HS-27A (cell line): ENCODE measurements at regions not wholly inside any gene's neighbourhood (a gene's known extent, or its start where the extent isn't known, plus 50 kb on each side); places are given as distances from the start of the nearest gene placed in this dataset.

ENCODE experiments used
- DNase-seq: peaks from one replicate; pipeline ENCODE4 v3.0.0-alpha.2; 2012; ENCODE audit warnings: low read depth, missing footprints

DNA sequence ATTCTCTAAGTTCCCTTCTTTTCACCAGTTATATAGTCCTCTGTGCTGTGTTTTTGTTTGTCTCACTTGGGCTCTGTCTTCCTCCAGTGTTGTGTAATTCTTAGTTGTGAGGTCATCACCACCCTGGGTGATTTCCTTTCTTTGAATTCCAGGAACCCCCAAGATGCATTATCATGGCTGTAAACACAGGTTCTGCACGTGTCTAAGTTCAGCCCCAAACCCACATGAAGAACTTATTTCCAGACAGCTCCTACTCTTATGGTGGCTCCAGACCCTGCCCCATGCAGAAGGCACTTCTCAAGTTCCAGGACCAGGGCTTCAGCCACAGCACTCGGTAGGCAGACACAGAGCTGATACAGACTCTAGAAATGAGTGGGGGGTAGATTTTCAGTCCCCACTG, 560.5 kb downstream of the BCL11B start:
- DNase-seq, result no peak

DNA sequence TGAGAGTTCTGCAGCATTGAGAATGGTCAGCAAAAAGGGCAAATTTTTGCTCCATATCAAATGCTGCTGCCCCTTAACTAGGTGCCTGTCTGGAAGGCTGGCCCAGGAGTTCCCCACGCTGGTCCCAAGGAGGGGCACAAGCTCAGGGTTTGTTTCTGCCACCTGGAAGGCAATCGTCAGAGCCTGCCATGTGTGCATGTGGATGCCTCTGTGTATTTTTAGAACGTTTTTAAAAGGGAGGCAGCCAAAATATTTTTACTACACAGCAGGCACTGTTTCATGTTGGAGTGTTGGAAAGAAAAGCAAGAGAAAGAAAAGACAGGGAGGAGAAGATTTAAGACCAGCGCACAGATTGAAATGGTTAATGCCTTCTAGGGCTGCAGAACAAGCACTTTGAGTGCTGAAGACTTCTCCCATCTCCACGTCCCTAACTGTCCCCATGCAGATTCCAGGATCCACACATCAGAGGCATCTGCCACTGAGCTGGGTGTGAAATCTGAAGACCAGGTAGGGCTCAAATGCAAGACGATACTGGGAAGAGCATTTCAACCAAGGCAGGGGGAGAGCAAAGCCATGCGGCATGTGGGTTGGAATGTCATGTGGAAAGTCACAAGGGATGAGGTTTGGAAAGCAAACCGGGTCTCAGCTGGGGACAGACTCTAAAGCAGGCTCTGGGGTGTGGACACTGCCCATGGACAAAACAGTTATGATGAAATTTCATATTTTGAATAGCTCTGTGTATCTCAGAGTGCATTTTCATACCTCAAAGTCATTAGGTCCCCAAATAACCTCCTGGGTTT, 557.2 kb downstream of the BCL11B start:
- DNase-seq, result no peak

GRCh38 chr14:98716133-98716532, 555.9 kb downstream of the BCL11B start:
- DNase-seq, result no peak

GRCh38 chr14:98721061-98721460, 550.9 kb downstream of the BCL11B start:
- DNase-seq, result no peak

- DNase-seq, result no peak
Observed at GRCh38 chr14:98724734-98725133, 547.3 kb downstream of the BCL11B start.

GRCh38 chr14:98725191-98725590, 546.8 kb downstream of the BCL11B start:
- DNase-seq, result no peak

DNA sequence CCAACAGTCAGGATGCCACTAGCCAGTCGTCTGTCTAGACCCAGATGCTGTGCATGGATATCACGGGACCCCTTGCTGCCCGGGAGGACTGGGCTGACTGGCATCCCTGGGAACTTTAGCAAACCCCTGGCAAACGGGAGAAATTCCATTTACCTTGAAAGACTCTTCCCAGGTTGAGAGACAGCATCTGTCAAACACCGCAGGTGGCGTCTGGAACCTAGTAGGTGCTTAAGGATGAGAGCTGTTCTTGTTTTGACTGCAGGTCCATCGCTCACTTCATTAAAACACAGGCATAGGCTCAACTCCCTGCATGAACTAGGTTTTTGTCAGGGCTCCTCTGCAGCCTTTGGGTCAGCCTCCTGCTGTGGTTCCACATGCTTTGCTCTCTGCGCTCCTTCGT, 546.3 kb downstream of the BCL11B start:
- DNase-seq, result no peak

GRCh38 chr14:98726585-98727405, 545.2 kb downstream of the BCL11B start:
- no peak for DNase-seq

DNA sequence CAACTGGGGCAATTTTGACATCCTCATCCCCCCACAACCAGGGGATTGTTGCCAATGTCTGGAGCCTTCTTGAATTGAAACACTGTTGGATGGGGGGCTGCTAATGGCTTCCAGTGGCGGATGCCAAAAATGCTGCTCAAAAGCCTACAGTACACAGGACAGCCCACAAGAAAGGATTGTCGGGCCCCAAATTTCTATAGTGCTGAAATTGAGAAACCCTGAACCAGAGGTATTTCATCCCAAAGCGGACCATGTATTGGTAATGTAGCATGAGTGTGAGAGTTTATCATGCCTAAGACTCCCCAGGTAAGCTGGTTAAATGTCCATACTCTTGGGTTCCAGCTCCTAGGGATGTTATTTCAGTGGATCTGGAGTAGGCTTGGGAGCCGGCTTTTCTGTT, 544.0 kb downstream of the BCL11B start:
- DNase-seq, result no peak

GRCh38 chr14:98728836-98729235, 543.2 kb downstream of the BCL11B start:
- DNase-seq, result no peak

- no peak for DNase-seq
Observed at GRCh38 chr14:98731286-98731685, 540.7 kb downstream of the BCL11B start.

DNA sequence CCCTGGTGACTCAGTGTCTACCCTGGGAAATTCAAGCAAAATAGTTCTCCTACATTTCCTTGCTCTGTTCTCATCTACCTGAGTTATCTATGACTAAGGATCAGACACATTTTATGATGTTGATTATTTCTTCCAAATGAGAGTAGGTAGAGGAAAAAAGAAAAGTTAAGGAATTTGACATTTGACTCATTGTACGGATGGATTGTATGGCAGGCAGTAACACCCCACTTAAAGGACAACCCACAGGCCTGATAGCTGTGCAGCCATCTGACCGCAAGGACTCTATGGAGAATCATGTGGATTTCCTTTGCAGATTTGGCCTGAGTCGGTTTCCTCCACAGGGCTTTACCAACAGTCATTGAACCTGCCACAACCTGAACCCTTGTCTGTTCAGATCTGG, 540.3 kb downstream of the BCL11B start:
- no peak for DNase-seq

- DNase-seq, result no peak
Observed at GRCh38 chr14:98733536-98733935, 538.5 kb downstream of the BCL11B start.

- DNase-seq, result no peak
Observed at GRCh38 chr14:98736701-98737338, 535.2 kb downstream of the BCL11B start.

- no peak for DNase-seq
Observed at GRCh38 chr14:98741523-98741922, 530.5 kb downstream of the BCL11B start.

GRCh38 chr14:98742001-98742400, 530.0 kb downstream of the BCL11B start:
- no peak for DNase-seq

DNA sequence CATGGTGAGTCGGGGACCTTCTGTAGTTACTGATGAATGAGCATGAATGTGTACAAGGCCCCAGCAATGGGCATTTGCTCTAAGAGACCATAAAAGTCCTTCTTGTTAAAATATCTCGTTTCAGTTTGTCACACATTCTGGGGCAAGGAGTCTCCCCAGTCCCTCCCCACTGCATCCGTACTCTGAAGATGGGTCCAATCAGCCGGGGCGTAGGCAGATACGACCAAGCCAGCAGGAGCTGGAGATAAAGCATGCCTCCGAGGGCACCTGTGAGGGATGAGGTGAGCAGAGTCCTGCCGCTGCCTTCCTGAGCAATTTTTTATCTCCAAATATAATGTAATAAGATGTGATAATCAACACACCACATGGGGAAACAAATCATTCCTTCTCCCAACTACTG, 528.5 kb downstream of the BCL11B start:
- DNase-seq, result no peak

- DNase-seq, result no peak
Observed at GRCh38 chr14:98748966-98749365, 523.0 kb downstream of the BCL11B start.

DNA sequence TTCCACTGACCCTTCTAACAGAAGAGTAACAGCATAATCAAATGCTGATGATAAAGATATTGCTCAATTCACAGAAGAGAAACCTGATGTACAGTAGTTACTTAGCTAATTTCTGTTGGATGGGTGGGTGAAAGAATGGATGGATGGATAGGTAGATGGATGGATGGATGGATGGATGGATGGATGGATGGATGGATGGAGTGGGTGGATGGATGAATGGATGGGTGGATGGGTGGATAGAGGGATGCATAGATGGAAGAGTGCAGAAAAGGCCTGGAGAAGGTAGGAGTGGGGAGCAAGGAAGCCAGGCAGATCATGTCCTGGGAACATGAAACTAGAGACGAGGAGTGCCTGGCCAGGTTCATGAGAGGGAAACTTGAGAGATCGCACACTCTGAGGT, 520.9 kb downstream of the BCL11B start:
- no peak for DNase-seq

DNA sequence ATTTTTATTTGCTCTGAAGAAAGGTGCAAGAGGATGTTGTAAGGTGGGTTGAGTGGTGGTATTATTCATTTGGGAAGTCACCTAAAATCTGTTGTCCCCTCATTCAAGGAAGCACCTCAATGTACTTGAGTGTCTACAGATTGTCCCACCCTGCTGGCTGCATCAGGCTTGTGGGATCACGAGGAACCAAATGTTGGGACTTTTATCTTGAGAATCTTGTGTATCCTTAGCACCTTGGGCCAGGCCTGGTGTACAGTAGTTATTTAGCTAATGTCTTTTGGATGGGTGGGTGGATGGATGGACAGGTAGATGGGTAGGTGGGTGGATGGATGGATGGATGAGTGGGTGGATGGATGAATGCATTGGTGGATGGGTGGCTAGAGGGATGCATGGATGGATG, 519.3 kb downstream of the BCL11B start:
- DNase-seq, result no peak

GRCh38 chr14:98754343-98755020, 517.5 kb downstream of the BCL11B start:
- no peak for DNase-seq

- DNase-seq, result no peak
Observed at GRCh38 chr14:98756749-98757148, 515.2 kb downstream of the BCL11B start.
